Keratinocyte (primary cell): ENCODE measurements at regions not wholly inside any gene's neighbourhood (a gene's known extent, or its start where the extent isn't known, plus 50 kb on each side); places are given as distances from the start of the nearest gene placed in this dataset.

Source experiments
- CTCF ChIP-seq, 3 experiments: IDR thresholded peaks in 1 of 3; conservative IDR thresholded peaks in 1 of 3; optimal IDR thresholded peaks in 1 of 3; 2 replicates in 2 of 3; 3 replicates in 1 of 3; pipeline versions ENCODE3 to v1.5.1; 2011; ENCODE audit warnings: low read length in 3 of 3, mild to moderate bottlenecking in 3 of 3, moderate library complexity in 2 of 3, control low read depth in 1 of 3, inconsistent platforms in 1 of 3; ENCODE audit not compliant: insufficient read depth in 2 of 3; ENCODE audit errors: extremely low read depth in 1 of 3
- EZH2 ChIP-seq: IDR thresholded peaks from one replicate; pipeline ENCODE4 v1.6.1; 2012; ENCODE audit warnings: inconsistent platforms, mild to moderate bottlenecking, low read length, moderate library complexity

- TF ChIP-seq CTCF (optimal IDR thresholded peaks at IDR 0.05 in 1 of 3, IDR thresholded peaks at IDR 0.05 in 1 of 3, conservative IDR thresholded peaks at IDR 0.05 in 1 of 3; ENCODE audit: extremely low read depth in 1 of 3, insufficient read depth in 2 of 3, low read length in 3 of 3) (no peak), EZH2 (no peak)
Measured at GRCh38 chr16:51445250-51445649, 294.2 kb upstream of the SALL1 start.
